DMS79 treated with DMSO at 0.1 percent for 48 hours (cell line): ENCODE measurements at regions not wholly inside any gene's neighbourhood (a gene's known extent, or its start where the extent isn't known, plus 50 kb on each side); places are given as distances from the start of the nearest gene placed in this dataset.
A peak's percentile ranks its signal among the peaks of the same experiment; 100 is the strongest.

ENCODE experiments used
- DNase-seq: peaks from one replicate; lab custom pipeline; 2025; lab: John Stamatoyannopoulos, UW

DNA sequence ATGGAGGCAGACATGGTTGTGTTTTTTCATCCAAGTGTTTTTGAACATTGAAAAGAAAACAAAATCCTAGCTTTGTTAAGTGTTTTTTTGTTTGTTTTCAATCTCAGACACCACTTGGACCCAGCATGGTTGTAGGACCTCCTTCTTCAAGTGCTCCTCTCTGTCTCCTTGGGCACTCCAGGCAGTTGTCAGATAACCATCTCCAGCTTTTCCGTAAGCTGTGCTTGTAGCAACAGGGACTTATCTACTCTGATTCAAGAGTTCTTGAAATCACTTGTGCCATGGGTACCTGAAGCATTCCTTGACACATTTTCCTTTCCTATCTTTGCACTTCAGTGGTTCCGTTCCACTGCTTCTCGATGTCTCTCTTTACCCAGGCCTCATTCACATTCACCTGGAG, 334.9 kb upstream of the DDX53 start:
- DNase-seq, result no peak

DNA sequence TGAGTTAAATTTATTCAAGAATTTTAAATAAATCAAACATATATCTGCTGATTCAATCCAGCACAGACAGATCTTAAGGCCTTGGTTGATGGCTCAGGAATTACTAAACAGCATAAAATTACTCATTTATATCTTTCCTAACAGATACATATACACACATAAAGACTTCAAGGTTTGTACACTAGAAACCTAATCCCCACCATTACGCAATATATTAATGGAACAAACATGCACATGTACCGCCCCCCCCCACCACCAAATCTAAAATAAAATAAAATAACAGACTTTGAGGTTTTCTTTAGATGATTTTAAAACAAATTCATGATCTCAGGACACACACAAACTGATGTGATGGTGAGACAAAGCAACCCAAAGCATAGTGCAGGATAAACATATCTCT, 333.9 kb upstream of the DDX53 start:
- DNase-seq, result no peak

DNA sequence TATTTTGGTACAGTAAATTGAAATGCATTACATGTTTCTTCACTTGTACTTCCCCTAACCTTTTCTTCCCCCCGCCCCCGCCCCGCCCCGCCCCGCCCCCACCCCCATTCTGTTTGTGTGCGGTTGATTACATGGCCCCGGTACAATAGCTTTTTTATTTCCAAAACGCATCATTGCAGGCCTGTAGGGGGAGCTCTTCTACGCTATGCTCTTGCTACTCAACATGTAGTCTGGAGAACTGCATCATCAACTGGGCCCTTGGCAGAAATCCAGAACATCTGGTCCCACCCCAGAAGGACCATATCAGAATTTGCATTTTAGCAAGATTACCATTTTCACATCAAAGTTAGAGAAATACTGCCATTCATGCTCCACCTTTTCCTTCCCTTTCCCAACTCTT, 333.3 kb upstream of the DDX53 start:
- DNase-seq, result no peak

DNA sequence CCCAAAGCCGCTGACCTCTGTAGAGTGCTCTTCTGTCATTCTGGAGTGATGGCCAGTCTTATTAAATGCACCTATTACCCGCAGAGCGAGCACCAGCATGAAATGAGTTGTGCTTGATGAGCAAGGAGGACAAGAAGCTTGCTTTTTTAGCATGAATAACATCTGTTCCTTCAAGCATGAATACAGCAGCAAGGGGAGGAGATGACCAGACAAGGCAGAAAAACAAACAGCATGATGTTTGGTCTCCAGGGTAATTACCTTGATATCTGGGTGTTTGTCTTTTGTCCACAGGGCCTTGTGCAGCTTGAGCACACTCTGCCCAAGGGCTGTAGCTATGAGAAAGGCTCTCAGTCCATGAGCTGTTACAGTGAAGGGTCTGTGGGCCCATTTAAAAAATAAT, 324.8 kb upstream of the DDX53 start:
- no peak for DNase-seq

DNA sequence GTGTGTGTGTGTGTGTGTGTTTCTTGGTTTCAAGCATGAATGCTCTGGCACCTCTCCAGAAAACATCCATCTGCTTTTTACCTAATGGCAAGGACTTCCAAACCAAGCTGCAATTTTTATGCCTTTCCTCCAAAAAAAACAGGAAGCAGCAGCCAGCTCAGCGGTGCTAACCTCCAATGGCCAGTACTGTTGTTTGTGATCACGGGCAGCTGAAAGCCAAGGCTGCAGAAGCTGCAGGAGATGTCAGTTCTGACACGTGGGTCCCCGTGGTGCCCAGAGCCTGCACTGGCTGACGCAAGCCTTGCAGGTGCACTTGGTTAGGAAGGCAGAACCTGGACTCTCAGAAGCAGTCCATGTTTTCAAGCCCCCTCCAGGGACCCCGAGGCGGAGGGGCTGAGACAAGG, 313.6 kb upstream of the DDX53 start:
- peak; percentile 2 for DNase-seq

DNA sequence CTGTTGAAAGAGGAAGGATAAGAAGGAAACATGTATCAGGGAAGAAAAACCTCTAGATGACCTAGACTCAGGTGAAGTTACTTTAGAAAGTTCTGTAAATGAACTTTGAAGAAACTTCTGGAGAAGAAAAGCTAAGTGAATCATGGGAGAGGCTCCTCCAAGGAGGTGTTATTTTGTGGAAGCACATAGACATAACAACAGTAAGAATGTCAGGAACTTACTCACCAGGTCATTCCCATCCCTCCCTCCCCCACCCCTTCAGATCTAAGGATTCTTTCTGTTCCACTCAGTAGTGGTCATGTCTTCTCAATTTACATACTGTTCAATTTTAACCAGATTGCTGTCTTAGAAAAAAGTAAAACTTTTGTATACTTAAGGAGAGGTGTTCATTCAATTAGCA, 310.5 kb upstream of the DDX53 start:
- DNase-seq, result no peak

DNA sequence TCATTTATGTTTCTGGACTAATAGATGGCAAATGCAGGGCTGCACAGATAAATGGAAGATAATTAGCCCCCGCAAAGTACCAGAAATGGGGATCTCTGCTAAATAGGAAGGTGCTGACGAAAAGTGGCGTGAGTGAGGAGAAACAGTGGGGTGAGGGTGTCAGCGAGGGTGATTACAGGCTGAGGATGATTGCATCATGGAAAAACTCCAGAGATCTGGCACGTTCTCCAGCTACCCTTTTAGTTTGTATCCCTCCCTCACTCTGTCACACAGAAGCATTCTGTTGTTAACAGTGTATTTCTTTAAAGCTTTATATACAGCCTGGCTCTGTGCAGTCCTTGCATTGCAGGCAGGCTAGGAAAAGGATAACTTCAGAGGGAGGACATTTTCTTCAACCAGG, 309.6 kb upstream of the DDX53 start:
- no peak for DNase-seq

DNA sequence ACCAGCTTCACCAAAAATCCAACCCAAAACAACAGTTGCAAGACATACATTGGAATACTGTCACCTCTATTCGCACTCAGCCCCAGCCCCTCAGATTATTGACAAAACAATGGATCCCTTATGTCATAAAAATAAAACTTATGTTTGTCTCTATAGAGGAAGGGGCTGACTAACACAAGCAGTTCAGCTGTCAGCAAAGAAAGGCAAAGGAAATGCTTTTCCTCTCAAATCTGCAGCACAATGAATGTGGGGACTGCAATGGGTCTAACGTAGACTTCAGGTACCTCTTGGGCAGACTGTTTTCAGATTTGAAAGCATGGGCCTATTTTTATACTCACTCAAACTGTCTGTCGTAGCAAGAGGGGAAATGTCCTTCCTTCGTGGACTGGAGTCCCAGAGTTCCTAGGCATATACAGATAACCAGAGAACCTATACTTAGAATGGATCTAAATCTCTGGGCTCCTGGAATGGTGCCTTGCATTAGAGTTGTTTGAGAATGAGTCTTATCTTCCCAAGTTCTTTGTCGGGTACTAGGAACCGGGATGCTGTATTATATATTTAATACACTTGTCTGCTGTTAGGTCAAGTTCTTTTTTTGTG, 307.7 kb upstream of the DDX53 start:
- no peak for DNase-seq

DNA sequence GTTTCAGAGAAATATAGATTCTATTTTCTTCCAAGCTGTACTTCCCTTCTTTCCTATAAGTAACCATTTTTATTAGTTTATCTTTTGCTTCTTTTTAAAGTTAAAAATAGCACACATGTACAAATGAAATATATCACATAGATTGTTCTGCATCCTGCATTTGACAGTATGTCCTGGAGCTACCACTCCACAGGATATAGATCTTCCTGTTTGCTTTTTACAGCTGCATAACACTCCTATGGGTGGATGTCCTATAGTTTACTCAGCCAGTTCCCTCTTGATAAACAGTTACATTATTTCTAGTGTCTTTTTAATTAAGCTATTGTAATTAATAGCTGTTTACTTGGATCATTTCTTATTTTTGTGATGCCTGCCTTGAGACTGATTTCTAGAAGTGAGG, 301.6 kb upstream of the DDX53 start:
- DNase-seq, result no peak

DNA sequence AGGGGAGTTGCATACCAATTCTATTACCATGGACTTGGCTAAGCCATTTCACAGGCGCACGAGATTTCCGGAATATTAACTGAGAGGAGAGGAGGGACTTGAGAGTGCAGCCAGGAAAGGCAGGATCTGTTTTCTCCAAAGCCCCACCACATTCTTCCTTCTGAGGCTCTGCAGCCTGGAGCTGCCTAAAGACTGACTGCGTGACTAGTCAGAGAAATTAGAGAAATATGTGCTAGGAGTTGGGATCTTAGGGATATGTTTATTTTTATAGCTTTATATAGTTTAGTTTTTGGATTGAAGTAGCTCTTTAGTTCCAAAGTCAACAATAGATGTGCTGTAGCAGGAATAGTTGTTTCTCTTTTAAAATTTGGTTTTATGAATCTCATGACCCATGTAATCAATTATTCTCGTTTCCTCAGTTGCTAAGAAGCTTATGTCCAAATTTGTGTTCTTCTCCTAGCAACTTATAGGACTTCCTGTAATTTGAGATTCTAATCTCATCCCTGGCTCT, 300.1 kb upstream of the DDX53 start:
- no peak for DNase-seq

DNA sequence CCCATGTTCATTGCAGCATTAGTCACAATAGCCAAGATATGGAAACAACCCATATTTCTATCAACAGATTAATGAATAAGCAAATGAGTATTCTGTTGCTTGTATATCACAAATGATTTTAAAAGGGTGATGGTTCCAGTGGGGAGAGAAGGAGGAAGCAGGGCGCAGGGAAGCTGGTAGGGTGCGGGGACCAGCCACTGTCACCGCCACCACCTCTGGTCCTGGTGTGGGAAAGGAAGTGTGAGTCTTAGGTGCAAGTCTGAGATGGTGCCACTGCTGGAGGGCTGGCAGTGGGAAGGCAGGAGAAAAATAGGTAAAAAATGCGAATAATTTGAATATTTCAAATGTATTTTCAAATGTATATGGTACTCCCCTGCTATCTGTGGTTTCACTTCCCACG, 286.8 kb upstream of the DDX53 start:
- no peak for DNase-seq

DNA sequence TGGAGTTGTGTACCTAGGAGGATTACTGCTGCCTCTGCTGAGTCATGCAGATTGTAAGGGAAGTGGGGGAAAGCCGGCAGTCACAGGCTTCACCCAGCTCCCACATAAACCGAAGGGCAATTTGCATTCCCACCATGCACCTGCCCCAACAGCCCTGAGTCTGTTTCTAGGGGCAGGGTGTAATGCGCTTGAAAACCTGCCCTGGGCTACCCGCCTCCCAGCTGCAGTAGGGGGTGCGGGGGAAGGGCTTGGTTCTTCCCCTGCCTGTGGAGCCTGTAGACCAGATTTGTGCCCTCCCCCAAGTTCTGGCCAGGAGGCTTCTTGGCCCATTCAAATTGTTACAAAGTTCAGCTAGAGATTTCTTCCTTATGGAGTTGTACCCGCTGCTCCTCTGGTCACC, 269.2 kb upstream of the DDX53 start:
- DNase-seq, result no peak

DNA sequence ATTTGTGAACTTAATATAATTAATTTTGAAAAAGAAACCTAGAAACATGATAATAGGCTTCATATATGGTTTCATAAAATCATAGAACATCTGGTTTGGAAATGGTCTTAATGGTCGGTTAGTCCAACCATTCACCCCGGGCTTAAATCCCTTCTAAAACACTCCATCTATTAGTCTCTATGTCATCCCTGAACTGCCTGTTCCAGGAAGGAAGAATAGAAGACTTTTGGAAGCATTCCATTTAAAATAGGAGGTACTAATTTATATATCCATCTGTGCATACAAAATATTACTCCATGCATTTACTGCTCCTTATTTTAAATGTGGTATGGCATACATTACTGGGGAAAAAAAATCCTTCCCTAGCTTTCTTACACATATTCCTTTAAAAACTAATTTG, 262.2 kb upstream of the DDX53 start:
- DNase-seq, result no peak

DNA sequence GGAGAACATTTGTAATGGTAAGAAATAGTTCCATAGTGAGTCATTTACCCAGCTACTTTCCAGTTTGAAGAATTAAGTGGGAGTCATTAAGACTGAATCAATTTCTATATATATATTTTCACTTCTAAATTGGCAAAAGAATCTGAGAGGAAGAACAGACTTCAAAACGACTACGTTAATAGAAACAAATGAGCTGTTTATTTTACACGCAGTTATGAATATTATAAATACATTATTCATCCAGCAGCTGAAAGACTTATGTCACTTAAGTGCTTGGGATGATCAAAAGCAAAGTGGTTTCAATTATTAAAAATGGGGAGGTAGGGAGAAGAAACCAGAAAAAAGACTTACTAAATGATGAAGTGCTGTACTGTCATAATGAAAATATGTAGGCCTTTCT, 260.5 kb upstream of the DDX53 start:
- DNase-seq, result no peak

DNA sequence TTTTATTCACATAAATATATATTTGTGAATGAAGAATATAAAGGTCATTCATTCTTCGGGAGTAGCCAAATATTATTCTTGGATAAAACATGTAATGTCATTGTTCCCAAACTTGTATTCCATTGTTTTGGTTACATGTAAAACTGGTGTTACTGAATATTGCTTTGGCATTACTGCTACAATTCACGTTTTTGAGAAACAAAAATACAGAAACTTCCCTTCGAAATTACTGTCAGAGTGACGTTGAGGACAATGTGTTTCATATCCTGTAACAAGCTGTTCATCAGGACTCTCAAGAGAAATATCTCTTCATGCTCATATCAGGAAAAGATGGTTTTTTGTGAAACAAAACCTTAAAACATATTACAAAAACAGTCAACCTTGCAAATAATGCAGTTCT, 258.9 kb upstream of the DDX53 start:
- no peak for DNase-seq

DNA sequence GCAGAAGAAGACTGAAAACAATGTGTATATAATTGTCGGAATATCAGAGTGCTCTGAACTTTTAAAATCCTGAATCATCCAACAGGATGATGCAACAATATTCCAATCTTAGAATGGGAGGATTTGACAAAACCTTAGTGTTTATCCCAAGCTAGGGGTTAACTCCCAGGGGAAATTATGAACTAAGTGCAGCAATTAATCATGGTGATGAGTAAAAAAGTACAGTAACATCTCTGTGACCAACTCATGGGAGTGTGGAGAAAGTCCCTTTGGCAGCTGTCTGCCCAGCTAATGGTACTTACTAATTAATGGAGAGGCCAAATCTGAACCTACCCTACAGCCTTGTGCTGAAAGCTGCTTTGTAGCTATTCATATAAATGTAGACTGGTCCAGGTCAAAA, 257.6 kb upstream of the DDX53 start:
- no peak for DNase-seq

DNA sequence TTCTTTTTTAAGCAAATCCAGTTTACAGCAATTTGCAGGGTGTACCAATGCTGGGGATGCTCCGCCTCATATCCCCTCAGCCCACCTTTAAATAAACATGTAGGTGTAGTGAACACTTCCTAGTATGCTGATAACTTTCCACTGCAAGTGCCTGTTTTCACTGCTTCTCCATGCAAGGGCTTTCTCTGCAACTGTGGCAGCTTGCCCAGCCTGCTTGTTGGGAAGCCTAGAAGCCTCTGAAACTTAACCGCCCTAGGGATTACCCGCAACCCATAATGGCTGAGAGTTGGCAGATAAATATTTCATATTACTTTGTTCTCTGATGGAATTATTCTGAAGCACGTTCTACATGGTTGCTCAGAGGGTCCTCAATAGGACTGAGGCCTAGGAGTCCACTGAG, 253.7 kb upstream of the DDX53 start:
- DNase-seq, result no peak

DNA sequence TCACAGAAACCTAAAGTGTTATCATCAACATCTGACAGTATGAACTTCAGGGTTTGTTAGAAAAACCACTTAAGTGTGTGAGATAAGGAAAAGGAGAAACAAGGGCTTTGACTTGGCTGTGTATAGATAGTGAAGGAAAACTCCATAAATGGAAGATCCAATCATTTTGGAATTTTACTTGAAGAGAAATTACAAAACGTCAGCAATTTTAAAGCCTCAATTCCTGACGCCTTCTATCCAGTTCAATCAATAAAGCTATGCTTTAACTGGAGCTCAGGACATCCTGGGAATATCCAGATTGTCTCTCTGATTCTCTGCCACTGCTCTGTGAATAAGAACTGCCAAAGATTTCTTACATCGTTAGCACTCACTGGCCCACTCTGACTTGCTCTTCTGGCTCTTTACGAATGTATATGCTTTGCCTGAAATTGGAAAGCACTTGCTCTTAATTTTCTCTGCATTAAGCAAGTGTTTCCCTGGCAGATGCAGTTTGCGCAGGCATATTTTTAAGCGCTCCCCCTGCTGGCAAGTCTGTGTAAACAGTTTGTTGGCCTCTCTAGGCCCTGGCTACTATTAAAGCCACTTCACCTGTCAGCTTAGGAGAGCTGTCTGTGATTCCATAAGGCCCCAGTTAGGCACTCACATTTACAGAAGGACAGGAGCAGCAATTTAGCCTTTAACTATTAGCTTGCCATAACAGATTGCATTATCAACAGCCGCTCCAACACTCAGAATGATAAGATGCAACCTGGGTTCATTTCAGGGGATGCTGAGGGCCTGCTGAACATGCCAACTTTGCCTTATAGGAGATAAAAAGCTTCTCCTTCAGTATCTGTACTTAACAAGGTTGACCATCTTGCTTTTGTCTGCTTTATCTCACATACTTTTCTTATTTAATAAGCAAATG, 251.4 kb upstream of the DDX53 start:
- DNase-seq, result peak; percentile 0

DNA sequence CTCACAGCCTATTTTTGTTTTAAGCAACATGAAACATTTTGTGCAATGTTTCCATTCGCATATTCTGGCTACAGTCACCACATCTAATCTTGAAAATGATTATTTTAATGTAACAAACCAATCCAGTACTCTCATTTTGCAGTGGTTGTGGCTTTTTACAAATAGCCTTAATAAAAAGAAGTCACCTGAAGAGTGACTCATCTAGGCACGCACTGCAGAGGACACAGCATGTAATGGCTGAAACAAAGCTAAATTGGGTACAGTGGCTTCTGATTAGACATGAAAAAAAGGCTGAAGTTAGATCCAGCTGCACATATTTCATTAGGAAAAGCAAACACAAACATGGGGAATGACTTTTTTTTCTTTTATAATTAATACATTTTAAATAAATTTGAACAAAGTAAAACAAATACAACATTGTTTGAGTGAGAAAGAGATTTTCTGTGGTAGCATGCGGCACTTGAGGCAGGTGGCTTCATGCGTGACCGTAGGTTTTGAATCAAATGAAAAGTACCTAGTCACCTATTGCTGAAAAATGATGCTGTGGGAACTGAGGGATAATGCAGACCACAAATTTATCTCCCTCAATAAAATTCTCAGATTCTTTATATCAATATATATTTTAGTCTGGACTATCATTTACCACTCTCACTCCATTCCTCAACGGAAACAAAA, 240.8 kb upstream of the DDX53 start:
- DNase-seq, result no peak

DNA sequence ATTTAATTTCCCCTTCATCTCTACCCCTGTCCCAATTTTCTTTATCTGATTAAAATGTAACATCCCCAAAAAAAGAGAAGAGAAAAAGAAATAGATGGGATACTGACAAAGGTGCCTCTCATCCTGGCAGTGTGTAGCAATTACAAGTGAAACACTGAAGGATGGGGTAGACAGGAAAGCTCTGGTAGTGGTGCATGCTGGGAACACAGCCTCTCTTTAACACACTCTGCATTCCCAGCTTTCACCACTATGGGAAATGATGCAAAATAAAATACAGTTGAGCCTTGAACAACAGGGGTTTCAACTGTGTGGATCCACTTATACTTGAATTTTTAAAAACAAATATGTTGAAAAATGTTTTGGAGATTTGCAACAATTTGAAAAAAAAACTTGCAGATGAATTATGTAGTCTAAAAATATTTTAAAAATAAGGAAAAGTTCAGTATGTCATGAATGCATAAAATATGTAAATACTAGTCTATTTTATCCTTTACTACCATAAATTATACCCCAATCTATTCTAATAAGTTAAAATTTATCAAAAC, 239.2 kb upstream of the DDX53 start:
- no peak for DNase-seq

DNA sequence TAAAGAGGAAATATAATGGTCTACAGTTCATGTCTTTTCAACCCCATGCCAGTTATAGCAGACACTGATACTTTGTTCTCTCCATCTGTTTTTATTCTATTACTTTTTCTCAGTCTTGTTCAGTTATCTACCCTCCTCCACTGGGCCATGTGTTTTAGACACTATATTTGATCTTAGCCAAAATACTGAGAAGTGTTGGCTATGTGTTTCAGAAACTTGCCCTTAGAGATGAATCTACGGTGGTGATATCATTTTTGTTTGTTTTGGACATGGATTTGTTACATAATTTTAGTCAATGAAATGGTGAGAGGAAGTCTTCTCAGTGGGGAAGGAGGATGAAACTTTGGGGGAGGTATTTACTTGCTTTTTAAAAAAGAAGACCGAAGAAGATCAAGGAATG, 211.5 kb upstream of the DDX53 start:
- no peak for DNase-seq

DNA sequence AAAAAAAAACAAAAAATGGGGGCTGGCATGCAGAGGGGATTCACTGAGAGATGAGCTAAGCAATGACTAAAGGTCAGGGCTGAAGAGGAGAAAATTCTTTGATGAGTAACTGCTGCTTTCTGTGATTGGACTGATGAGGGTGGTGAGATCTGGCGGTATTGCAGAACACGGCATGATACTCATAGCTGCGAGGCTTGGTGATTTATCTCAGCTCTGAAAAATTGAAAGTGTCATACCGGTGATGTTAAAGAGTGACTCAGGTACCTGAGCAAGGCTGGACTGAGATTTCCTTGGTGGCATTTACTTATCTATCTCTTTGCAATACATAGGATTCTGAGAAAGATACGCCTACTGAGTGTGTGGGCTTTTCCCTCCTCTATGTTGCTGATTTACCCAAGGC, 204.1 kb upstream of the DDX53 start:
- no peak for DNase-seq

DNA sequence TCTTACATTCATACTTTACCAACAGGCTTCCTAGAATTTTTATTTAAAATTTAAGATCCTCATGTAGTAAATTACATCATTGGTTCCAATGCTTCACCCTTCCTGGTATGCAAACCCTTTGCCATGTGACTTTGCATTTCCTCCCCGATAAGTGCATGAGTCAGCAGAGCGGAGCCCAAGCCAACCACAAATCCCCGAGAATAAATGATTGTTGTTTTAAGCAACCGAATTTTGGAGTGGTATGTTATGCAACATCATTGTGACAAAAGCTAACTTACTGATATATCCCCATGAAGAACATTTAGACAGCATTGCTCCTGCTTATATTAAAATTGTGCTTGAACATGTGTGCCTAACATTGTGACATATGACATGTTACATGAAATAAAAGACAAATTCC, 199.4 kb upstream of the DDX53 start:
- no peak for DNase-seq
